ACHN (cell line): ENCODE measurements at regions not wholly inside any gene's neighbourhood (a gene's known extent, or its start where the extent isn't known, plus 50 kb on each side); places are given as distances from the start of the nearest gene placed in this dataset.
"Not testable (repeated sequence)": the region's sequence is repeated elsewhere in the genome, so short reads cannot be mapped to it uniquely, and the experiment has no call there.

Experiments
- DNase-seq: peaks from one replicate; pipeline ENCODE4 v3.0.0-alpha.2; 2015
- in situ Hi-C: cut with HindIII; loops from 2 replicates; pipeline ENCODE4 v1.10.0; 2017; ENCODE audit warnings: low sequenced_read_pairs, low pct_ligation_motif_present, low pct_unique_long_range_greater_than_20kb

- no peak for DNase-seq
- in situ Hi-C loops: no loop called here
Observed at GRCh38 chr1:221877311-221877710, 135.4 kb upstream of the DUSP10 start.

- no peak for DNase-seq
- in situ Hi-C loops: no loop called here
Observed at GRCh38 chr1:221875004-221875330, 133.1 kb upstream of the DUSP10 start.

- DNase-seq: no peak
- in situ Hi-C loops: no loop called here
Observed at GRCh38 chr1:221874285-221875003, 132.6 kb upstream of the DUSP10 start.

- in situ Hi-C loops: no loop called here
- DNase-seq: no peak
Observed at GRCh38 chr1:221873673-221874072, 131.8 kb upstream of the DUSP10 start.

GRCh38 chr1:221871056-221871455 lies 129.2 kb upstream of the DUSP10 start:
- in situ Hi-C loops: no loop called here
- no peak for DNase-seq

GRCh38 chr1:221869779-221870178 lies 127.9 kb upstream of the DUSP10 start:
- DNase-seq: no peak
- in situ Hi-C loops: no loop called here

GRCh38 chr1:221868593-221869303 lies 126.9 kb upstream of the DUSP10 start:
- in situ Hi-C loops: no loop called here
- DNase-seq: no peak

GRCh38 chr1:221867003-221867402 lies 125.1 kb upstream of the DUSP10 start:
- no peak for DNase-seq
- in situ Hi-C loops: no loop called here

GRCh38 chr1:221865808-221866207 lies 123.9 kb upstream of the DUSP10 start:
- no peak for DNase-seq
- in situ Hi-C loops: no loop called here

GRCh38 chr1:221863635-221864034 lies 121.7 kb upstream of the DUSP10 start:
- no peak for DNase-seq
- in situ Hi-C loops: no loop called here

- in situ Hi-C loops: no loop called here
- DNase-seq: no peak
Observed at GRCh38 chr1:221862971-221863370, 121.1 kb upstream of the DUSP10 start.

GRCh38 chr1:221858818-221859611 lies 117.1 kb upstream of the DUSP10 start:
- in situ Hi-C loops: no loop called here
- peak; percentile 36 for DNase-seq

GRCh38 chr1:221857094-221857444 lies 115.2 kb upstream of the DUSP10 start:
- DNase-seq, in situ Hi-C loops: not testable (repeated sequence)

- DNase-seq: no peak
- in situ Hi-C loops: no loop called here
Observed at GRCh38 chr1:221856228-221857093, 114.6 kb upstream of the DUSP10 start.

- in situ Hi-C loops: no loop called here
- no peak for DNase-seq
Observed at GRCh38 chr1:221855156-221855555, 113.3 kb upstream of the DUSP10 start.

- in situ Hi-C loops: no loop called here
Observed at GRCh38 chr1:221851336-221851735, 109.4 kb upstream of the DUSP10 start.

GRCh38 chr1:221850470-221851187 lies 108.7 kb upstream of the DUSP10 start:
- in situ Hi-C loops: no loop called here
- no peak for DNase-seq

More at GRCh38 chr1:221851336-221851735, 109.4 kb upstream of the DUSP10 start:
- no peak for DNase-seq

GRCh38 chr1:221849897-221850296 lies 108.0 kb upstream of the DUSP10 start:
- no peak for DNase-seq
- in situ Hi-C loops: no loop called here
